Kidney glomerular epithelial cell (primary cell): ENCODE measurements at regions not wholly inside any gene's neighbourhood (a gene's known extent, or its start where the extent isn't known, plus 50 kb on each side); places are given as distances from the start of the nearest gene placed in this dataset.

Experiments
- DNase-seq: peaks from one replicate; lab custom pipeline; 2025; lab: John Stamatoyannopoulos, UW

- DNase-seq = no peak
These were observed 495.7 kb upstream of the TCF4 start for GRCh38 chr18:56083523-56084287.

DNA sequence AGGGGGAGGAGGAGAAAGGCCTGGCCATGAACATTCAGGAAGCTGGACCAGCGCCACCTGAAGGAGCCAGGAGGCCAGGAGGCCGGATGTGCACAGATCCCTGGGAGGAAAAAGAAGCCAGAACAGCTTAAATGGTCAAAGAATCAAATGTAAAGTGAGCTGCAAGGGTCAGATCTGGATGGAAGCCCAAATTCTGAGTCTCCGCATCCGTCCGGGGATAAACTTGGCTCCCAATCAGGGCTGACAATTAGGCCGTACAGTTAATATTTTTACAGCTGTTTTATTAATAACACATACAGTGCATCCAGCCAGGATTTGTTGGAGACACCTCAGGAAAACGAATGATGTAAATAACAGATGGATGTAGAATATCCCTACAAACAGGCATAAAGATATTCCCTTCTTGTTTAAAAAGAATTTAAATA is 495.1 kb upstream of the TCF4 start:
- no peak for DNase-seq

DNA sequence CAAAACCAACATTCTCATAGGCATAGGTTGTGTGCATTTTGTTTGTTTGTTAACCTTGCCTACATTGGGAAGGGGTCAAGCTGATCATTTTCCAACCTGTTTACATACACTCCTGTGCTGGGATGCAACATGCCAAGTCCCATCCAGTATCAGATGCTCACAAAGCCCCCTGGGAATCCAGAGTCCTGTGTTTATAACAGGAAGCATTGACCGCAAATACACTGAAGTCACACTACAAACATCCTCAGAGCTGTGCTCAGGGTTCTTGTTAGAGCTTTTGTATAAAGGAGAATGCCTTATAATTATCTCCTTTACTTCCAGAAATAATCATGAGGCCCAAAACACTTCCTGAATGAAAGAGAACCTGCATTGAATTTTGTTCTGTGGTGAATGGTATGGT is 488.7 kb upstream of the TCF4 start:
- DNase-seq = no peak

GRCh38 chr18:56068701-56069100 is 480.7 kb upstream of the TCF4 start:
- DNase-seq = no peak

DNA sequence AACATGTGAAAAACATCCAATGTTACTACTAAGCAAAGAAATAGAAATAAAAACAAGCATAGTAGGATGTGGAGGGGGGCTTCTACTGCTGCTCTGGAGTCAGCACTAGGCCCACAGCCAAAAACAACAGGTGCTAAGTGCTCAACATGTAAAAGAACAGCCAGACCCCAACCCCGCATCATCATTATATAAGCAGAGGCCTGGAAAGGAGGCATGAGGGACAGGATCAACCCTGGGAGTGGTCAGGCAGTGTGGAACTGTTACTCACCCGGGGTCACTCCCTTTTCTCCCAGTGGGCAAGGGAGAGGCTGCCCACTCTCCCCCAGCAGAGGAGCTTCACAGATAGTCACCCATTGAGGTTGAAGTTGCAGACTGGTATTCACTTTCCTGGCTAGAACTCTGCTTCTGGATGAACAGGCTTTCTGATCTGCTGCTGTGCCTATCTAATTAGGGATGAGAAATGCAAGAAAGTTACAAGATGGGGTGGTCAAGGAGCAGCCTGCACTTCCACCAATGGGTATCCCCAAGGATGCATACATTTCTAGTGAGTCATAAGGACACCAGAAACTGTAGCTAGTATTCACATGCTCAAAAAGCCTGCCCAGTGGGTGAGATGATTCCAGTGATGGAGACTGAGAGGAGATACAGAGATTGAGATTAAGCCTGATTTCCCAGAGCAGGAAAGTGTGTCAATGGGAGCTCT is 480.1 kb upstream of the TCF4 start:
- no peak for DNase-seq

DNA sequence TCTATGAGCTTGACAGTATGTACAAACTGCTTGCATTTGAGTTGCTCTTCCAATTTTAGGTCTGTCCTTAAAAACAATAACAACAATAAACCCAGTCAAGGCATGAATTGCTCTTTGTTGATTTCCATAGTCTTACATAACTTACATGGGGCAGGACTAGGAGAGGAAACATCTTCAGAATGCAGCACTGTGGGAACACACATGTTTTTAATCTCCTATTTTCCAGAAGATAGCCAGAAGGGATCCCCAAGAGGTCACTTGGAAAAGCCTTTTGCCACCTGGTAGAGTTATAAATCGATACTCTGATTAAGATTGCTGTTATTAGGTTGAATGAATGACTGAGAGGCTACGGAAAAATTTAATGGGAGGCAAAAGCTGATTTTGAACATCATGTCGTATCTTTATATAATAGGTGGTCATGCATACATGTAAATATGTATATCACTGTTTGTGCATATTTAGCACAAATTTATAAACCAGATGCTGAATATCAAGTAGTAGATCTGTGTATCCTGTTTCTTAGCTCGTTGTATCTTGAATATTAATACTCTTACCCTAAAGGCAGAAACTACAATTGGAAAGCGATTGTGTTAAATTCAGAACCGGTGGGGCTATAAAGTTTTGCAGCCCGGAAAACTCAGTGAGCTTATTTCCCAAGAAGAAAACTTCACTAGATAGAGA is 479.4 kb upstream of the TCF4 start:
- DNase-seq = no peak

DNA sequence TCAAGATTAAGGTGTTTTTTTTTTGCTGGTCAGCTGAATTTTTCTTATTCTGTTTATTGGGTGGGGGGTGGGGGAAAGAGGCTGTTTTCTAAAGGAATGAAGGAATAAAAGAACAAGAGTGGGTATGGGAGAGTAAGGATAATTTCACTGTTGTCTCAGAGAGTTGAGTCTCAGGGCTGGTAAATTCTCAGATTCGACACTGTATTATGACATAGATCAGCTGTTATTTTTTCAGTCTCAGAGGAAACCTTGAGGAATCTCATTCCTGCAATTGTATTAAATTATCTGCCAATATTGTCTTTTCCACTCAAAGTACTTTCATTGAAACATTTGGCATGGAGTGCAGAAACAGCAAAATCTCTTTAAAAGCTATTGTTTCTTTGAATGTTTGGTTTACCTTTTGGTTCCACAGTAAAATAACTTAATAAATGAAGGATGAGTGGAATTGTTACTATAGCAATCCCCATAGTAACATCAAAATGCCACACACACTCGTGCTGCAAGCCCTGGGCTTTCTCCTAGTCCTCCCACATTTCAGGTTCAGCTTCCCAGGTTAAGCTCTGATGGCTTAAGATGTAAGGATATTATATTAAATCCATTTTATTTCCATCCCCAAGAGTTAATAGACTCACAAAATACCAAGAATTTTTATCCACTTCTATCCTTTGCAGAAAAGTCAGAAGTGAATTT is 478.7 kb upstream of the TCF4 start:
- DNase-seq = no peak

DNA sequence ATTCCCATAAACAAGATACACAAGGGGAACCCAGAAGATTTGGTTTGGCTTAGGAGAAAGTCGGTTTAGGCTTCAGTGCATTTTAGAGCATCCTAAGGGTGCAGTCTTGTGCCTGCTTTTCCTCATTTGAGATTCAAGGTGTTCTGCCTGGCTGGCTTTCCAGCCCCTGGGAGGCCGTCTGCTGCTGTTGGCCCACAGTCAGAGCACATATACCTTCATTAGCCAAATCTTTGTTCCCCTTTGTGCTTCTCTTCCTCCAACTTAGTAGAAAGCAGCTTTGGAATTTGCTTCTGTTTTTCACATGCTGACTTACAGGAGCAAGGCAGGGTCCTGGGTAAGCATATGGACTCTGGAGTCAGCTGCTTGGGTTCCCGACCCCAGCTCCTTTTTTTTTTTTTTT is 477.1 kb upstream of the TCF4 start:
- DNase-seq = no peak

DNA sequence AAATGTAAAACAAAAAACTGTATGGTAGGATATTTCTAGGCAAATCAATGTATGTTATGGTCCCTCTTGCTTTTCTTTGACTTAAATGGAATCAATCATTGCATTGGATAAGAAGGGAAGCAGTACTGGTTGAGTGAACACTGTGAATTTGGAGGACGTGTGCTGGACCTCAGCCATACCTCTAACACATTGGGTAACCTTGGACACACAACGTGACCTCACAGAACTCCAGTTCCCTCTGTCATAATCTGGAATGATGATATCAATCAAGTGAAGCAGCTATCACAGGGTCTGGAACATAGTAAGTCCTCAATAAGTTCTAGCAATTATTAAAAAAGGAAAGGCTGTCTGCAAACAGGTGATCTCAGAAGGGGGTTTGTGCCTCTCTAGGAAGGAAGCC is 474.9 kb upstream of the TCF4 start:
- no peak for DNase-seq

GRCh38 chr18:56060967-56061541 is 473.1 kb upstream of the TCF4 start:
- DNase-seq = no peak

DNA sequence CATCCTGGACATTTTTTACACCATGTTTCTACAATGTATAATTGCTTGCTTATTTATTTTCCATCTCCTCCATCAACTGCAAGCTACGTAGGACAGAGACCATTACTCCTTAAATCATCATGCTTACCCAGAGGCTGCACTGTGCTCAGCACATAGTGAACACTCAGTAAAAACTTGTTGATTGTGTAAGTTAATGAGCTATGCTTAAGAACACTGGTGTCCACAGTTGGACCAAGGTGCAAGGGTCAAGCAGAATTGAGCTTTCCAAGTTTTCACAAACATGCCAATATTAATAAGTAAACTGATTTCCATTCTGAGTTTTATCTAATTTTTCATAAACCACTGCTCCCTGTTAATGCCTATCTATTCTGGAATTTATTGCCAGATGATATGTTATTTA is 464.2 kb upstream of the TCF4 start:
- DNase-seq = no peak

- DNase-seq = no peak
These were observed 456.2 kb upstream of the TCF4 start for GRCh38 chr18:56044239-56044638.

DNA sequence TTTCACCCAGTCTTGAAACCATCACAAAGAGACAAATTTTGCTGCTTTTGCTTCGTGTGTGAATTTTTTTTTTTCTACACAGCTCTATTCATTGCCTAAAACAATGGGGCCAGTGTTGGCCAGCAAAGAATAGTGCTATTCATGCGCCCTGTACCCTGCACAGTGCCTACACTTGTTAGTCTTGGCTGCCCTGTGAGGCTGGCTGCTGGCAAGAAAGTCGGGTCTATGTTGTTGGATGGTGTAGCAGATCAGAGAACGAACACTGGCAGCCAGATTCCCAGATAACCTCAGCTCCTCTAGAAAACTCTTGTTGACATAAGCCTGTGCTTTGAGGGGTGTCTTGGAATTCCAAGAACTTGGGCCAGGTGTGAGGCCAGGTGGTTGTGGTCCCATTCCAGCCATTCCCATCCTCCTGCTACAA is 455.7 kb upstream of the TCF4 start:
- DNase-seq = no peak

GRCh38 chr18:56042915-56043536 is 455.0 kb upstream of the TCF4 start:
- DNase-seq = no peak

DNA sequence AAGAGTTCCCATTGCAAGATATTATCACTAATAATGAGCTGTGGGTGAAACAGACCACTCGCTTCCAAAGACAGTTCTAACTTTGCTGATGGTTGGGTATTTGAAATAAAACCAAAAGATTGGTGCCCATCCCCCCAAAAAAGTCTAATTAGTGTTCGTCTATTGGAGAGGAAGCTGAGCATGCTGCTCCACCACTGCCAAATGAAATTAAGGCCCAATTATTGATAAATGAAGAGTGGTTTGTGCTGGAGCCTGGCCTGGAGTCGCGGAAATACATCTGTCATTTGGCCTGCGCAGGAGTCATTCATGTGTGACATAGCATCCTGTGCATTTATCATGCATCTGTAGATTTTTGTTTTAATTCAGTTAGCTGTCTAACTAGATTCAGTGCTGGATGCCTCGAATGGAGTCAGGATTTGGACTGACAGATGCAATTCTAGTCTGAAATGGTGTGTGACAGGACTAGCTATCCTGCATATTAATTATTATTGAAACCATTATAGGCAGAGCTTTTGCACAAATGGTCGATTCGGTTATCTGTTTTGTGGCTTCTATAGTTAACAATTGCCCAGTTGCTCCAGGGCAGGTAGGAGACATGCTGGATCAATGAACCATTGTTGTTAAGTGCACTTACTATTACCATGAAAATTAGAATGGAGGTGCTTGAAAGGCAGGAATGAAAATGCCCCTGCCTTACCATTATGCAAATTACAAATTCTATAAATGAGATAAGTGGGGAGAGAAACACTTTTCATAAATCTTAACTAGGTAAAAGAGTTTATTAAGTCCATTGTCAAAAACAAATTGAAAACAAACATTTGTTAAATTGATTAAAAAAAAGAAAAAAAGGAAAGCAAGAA is 450.4 kb upstream of the TCF4 start:
- DNase-seq = no peak

GRCh38 chr18:56036741-56037140 is 448.7 kb upstream of the TCF4 start:
- DNase-seq = no peak

- no peak for DNase-seq
These were observed 447.6 kb upstream of the TCF4 start for GRCh38 chr18:56035546-56035945.

DNA sequence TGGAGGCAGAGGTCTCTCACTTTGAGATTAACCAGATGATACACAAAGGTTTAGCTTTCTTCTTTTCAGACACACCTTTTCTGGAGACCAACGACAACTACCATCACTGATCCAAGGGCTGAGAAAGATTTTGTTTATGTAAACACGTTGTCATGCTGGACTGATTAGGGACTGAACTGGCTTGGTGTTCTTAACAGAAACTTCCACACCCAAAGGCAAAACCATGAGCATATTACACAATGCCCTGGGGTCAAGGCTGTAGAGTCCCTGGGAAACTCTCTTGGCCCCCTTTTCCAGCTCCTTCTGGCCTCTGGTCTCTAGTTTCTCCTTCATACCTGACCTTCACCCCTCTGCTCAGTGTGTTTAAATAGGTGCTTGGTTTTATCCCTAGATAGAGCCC is 447.0 kb upstream of the TCF4 start:
- DNase-seq = no peak

DNA sequence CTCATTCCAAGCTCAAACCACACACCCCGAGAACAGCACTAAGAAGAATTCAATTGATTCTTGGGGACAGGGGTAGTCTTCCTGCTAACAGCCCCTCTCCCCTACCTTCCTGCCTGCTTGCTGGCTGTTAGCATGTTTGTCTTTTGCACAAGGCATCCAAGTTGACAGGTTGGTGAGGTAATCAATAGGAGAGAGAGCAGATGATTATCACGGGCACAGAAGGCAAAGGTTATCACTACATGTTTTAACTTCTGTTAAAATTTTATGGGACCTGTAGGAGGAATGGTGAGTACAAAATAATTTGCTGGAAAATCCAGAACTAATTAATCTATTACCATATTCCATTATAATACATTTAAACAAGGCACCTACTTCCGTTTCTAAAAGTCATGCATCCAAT is 442.1 kb upstream of the TCF4 start:
- no peak for DNase-seq

DNA sequence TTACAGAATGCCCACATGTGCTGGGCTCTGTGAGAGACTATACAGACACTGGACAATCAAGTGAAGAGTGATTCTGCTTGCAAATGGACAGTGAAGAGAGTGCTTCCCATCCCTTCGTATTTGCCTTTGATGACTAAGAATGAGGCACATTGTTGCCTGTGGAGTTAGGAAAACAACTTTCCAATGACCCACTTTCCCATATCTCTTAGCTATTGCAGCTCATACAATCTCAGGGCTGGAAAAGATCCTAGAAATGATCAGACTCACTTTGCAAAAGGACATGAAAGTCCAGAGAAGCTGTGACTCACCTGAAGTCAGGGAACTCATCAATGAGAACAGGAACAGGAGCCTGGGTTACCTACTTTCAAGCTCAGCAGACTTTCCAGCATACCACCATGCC is 440.5 kb upstream of the TCF4 start:
- no peak for DNase-seq

DNA sequence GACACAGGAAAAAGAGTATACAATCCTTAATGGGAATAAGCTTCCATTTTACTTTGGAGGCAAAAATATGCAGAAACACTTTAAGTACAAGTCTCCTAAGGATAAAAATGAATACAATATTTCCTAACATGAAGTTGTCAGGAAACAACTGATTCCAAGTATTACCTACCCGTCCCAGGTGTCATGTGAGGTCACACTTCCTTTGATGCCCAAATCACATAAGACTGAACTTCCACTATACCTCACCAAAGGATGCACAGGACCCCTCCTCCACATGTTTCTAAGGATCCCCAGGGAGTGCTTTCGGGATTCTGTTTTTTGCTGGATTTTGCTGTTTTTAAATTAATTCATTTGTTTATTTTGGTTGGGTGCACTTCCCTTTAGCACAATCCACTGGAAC is 438.5 kb upstream of the TCF4 start:
- DNase-seq = no peak
